SHP77 (cell line): ENCODE measurements at regions not wholly inside any gene's neighbourhood (a gene's known extent, or its start where the extent isn't known, plus 50 kb on each side); places are given as distances from the start of the nearest gene placed in this dataset.

Experiments
- DNase-seq, 2 experiments: peaks; one replicate each; lab custom pipeline; 2025; lab: John Stamatoyannopoulos, UW

- no peak for DNase-seq
These were observed 375.2 kb upstream of the CPEB2 start for GRCh38 chr4:14627038-14627437.

GRCh38 chr4:14631806-14632440, 370.4 kb upstream of the CPEB2 start:
- no peak for DNase-seq

- DNase-seq, result no peak
These were observed 365.7 kb upstream of the CPEB2 start for GRCh38 chr4:14636563-14636962.

- no peak for DNase-seq
These were observed 361.8 kb upstream of the CPEB2 start for GRCh38 chr4:14640476-14640875.

- no peak for DNase-seq
These were observed 360.4 kb upstream of the CPEB2 start for GRCh38 chr4:14641871-14642270.

- DNase-seq, result no peak
These were observed 357.6 kb upstream of the CPEB2 start for GRCh38 chr4:14644580-14645282.

GRCh38 chr4:14646831-14647230, 355.4 kb upstream of the CPEB2 start:
- DNase-seq, result no peak

GRCh38 chr4:14650127-14650526, 352.2 kb upstream of the CPEB2 start:
- DNase-seq, result no peak

- peak in 1 of 2 experiments; percentile 15 for DNase-seq
These were observed 349.8 kb upstream of the CPEB2 start for GRCh38 chr4:14652522-14652921.

GRCh38 chr4:14653338-14653737, 348.9 kb upstream of the CPEB2 start:
- DNase-seq, result no peak

GRCh38 chr4:14659286-14659685, 343.0 kb upstream of the CPEB2 start:
- DNase-seq, result peak in 1 of 2 experiments; percentile 41

GRCh38 chr4:14667624-14668151, 334.6 kb upstream of the CPEB2 start:
- DNase-seq, result no peak

GRCh38 chr4:14668296-14668695, 334.0 kb upstream of the CPEB2 start:
- no peak for DNase-seq

- DNase-seq, result no peak
These were observed 332.9 kb upstream of the CPEB2 start for GRCh38 chr4:14669371-14669770.

GRCh38 chr4:14671146-14671545, 331.1 kb upstream of the CPEB2 start:
- DNase-seq, result no peak

- no peak for DNase-seq
These were observed 326.8 kb upstream of the CPEB2 start for GRCh38 chr4:14675279-14675985.

GRCh38 chr4:14679906-14680305, 322.4 kb upstream of the CPEB2 start:
- no peak for DNase-seq

- DNase-seq, result no peak
These were observed 321.0 kb upstream of the CPEB2 start for GRCh38 chr4:14681330-14681729.

- DNase-seq, result no peak
These were observed 308.6 kb upstream of the CPEB2 start for GRCh38 chr4:14693728-14694127.

GRCh38 chr4:14695095-14695845, 307.0 kb upstream of the CPEB2 start:
- DNase-seq, result no peak

GRCh38 chr4:14700083-14700482, 302.2 kb upstream of the CPEB2 start:
- no peak for DNase-seq

- no peak for DNase-seq
These were observed 301.7 kb upstream of the CPEB2 start for GRCh38 chr4:14700544-14700943.
